H1 (cell line): ENCODE measurements at regions not wholly inside any gene's neighbourhood (a gene's known extent, or its start where the extent isn't known, plus 50 kb on each side); places are given as distances from the start of the nearest gene placed in this dataset.
A peak's percentile ranks its signal among the peaks of the same experiment; 100 is the strongest.

Experiments used
- CTCF ChIA-PET: fragments of 300-600 bp; sonication (Branson Sonifier 250); formaldehyde crosslinking; loops from one replicate; lab custom pipeline; 2021; ENCODE audit not compliant: partially characterized antibody; lab: Charles Lee
- POLR2A ChIA-PET: fragments of 300-600 bp; sonication (Branson Sonifier 250); formaldehyde crosslinking; loops from one replicate; lab custom pipeline; 2021; ENCODE audit warnings: inconsistent platforms; ENCODE audit not compliant: partially characterized antibody; lab: Charles Lee
- DNase-seq, 2 experiments: peaks; one replicate each; pipeline versions ENCODE4 v3.0.0 to v3.0.0-alpha.2; 2010 to 2022; ENCODE audit warnings: low spot score in 2 of 2, low read depth in 1 of 2, mixed read lengths in 1 of 2
- FAIRE-seq: peaks from 2 replicates; lab custom pipeline; 2011; peaks lifted over from hg19 to GRCh38; lab: Jason Lieb, UNC
- H2AFZ ChIP-seq: 2 replicates; pipeline ENCODE4 v1.8.1; 2012; ENCODE audit warnings: low read length, inconsistent platforms
- H2AK5ac ChIP-seq: 2 replicates; pipeline ENCODE4 v1.6.1; 2013; ENCODE audit warnings: low read depth, low read length
- H2BK120ac ChIP-seq: replicated peaks from 2 replicates; pipeline ENCODE3; 2013; ENCODE audit warnings: low read depth, low read length, inconsistent platforms
- H2BK12ac ChIP-seq: 2 replicates; pipeline ENCODE4 v1.6.1; 2013; ENCODE audit warnings: low read depth, low read length
- H2BK15ac ChIP-seq: 2 replicates; pipeline ENCODE4 v1.6.1; 2013; ENCODE audit warnings: low read length
- H2BK20ac ChIP-seq: 2 replicates; pipeline ENCODE4 v1.6.1; 2013; ENCODE audit warnings: low read length
- H2BK5ac ChIP-seq: 2 replicates; pipeline ENCODE4 v1.6.1; 2013; ENCODE audit warnings: low read depth, low read length
- H3K14ac ChIP-seq: 2 replicates; pipeline ENCODE4 v1.6.1; 2013; ENCODE audit warnings: inconsistent platforms; ENCODE audit not compliant: insufficient read length
- H3K18ac ChIP-seq: 2 replicates; pipeline ENCODE4 v1.6.1; 2013; ENCODE audit warnings: low read length; ENCODE audit errors: extremely low read depth
- H3K23ac ChIP-seq: 2 replicates; pipeline ENCODE4 v1.6.1; 2013; ENCODE audit warnings: inconsistent platforms; ENCODE audit not compliant: insufficient read length
- H3K23me2 ChIP-seq: 2 replicates; pipeline ENCODE4 v1.6.1; 2013; ENCODE audit warnings: low read depth, low read length
- H3K27ac ChIP-seq: 2 replicates; pipeline ENCODE4 v1.6.1; 2011; ENCODE audit warnings: low read depth, low read length, inconsistent platforms
- H3K27me3 ChIP-seq, 4 experiments: replicated peaks in 1 of 4; 1 replicate in 1 of 4; 2 replicates in 3 of 4; pipeline versions ENCODE4 v1.6.1 to v1.8.1; 2011 to 2013; ENCODE audit warnings: low read length in 3 of 4, mild to moderate bottlenecking in 3 of 4, inconsistent platforms in 2 of 4, mixed read lengths in 2 of 4, moderate library complexity in 1 of 4; ENCODE audit not compliant: control insufficient read depth in 3 of 4, insufficient read depth in 3 of 4; ENCODE audit errors: extremely low read depth in 1 of 4
- H3K36me3 ChIP-seq, 4 experiments: 2 replicates each; pipeline versions ENCODE4 v1.6.1 to v1.8.1; 2011 to 2013; ENCODE audit warnings: mild to moderate bottlenecking in 4 of 4, low read length in 3 of 4, moderate library complexity in 2 of 4, control low read depth in 1 of 4, inconsistent platforms in 1 of 4; ENCODE audit not compliant: insufficient read depth in 4 of 4, control insufficient read depth in 2 of 4
- H3K4ac ChIP-seq: replicated peaks from 2 replicates; pipeline ENCODE3; 2013; ENCODE audit warnings: low read length, low read depth, mixed read lengths, inconsistent platforms; ENCODE audit not compliant: insufficient read length
- H3K4me1 ChIP-seq, 4 experiments: replicated peaks in 1 of 4; 1 replicate in 1 of 4; 2 replicates in 3 of 4; pipeline versions ENCODE4 v1.6.1 to v1.8.1; 2011 to 2013; ENCODE audit warnings: low read length in 3 of 4, inconsistent platforms in 2 of 4, mixed read lengths in 1 of 4; ENCODE audit not compliant: insufficient read depth in 4 of 4, control insufficient read depth in 3 of 4
- H3K4me2 ChIP-seq, 2 experiments: 2 replicates each; pipeline versions ENCODE4 v1.6.1 to v1.8.1; 2011 to 2013; ENCODE audit warnings: low read depth in 2 of 2, low read length in 2 of 2, control low read depth in 1 of 2, inconsistent platforms in 1 of 2, mild to moderate bottlenecking in 1 of 2; ENCODE audit not compliant: insufficient read depth in 1 of 2
- H3K4me3 ChIP-seq, 4 experiments: fragments of 200-600, 300-600 bp in 1 of 4; sonication (generic), shearing (Covaris generic), sonication (Bioruptor Twin) in 1 of 4; 2 replicates each; pipeline versions ENCODE4 v1.5.1 to v1.8.1; 2011 to 2016; ENCODE audit warnings: low read length in 4 of 4, low read depth in 3 of 4, control low read depth in 2 of 4, inconsistent platforms in 2 of 4, mild to moderate bottlenecking in 2 of 4, mixed read lengths in 1 of 4, moderate library complexity in 1 of 4; ENCODE audit not compliant: insufficient read depth in 2 of 4; ENCODE audit errors: extremely low read depth in 1 of 4
- H3K56ac ChIP-seq: replicated peaks from 2 replicates; pipeline ENCODE3; 2013; ENCODE audit warnings: low read depth, mild to moderate bottlenecking, mixed read lengths, low read length, inconsistent platforms; ENCODE audit not compliant: insufficient read length
- H3K79me1 ChIP-seq: 2 replicates; pipeline ENCODE4 v1.6.1; 2013; ENCODE audit warnings: low read depth, low read length, control low read depth
- H3K79me2 ChIP-seq, 2 experiments: 2 replicates each; pipeline versions ENCODE4 v1.6.1 to v1.8.1; 2012 to 2013; ENCODE audit warnings: low read length in 2 of 2, mild to moderate bottlenecking in 2 of 2, inconsistent platforms in 1 of 2; ENCODE audit not compliant: insufficient read depth in 2 of 2, control insufficient read depth in 1 of 2
- H3K9ac ChIP-seq, 4 experiments: replicated peaks in 1 of 4; 1 replicate in 1 of 4; 2 replicates in 3 of 4; pipeline versions ENCODE4 v1.6.1 to v1.8.1; 2011 to 2013; ENCODE audit warnings: low read depth in 3 of 4, low read length in 3 of 4, control low read depth in 2 of 4, mild to moderate bottlenecking in 2 of 4, moderate library complexity in 2 of 4, inconsistent platforms in 1 of 4; ENCODE audit errors: extremely low read depth in 1 of 4
- H3K9me3 ChIP-seq, 2 experiments: 2 replicates each; pipeline versions ENCODE4 v1.6.1 to v1.8.1; 2012 to 2013; ENCODE audit warnings: mild to moderate bottlenecking in 2 of 2, moderate library complexity in 2 of 2, control low read depth in 1 of 2, inconsistent platforms in 1 of 2, low read depth in 1 of 2, low read length in 1 of 2, mixed read lengths in 1 of 2; ENCODE audit not compliant: insufficient read depth in 2 of 2
- H4K20me1 ChIP-seq, 2 experiments: replicated peaks in 1 of 2; 2 replicates each; pipeline versions ENCODE3 to v1.8.1; 2011 to 2013; ENCODE audit warnings: inconsistent platforms in 2 of 2, low read length in 2 of 2, mild to moderate bottlenecking in 1 of 2; ENCODE audit not compliant: insufficient read depth in 2 of 2, control insufficient read depth in 1 of 2
- H4K5ac ChIP-seq: 2 replicates; pipeline ENCODE4 v1.6.1; 2013; ENCODE audit warnings: low read length, low read depth, mixed read lengths, inconsistent platforms; ENCODE audit not compliant: insufficient read length
- H4K8ac ChIP-seq: 2 replicates; pipeline ENCODE4 v1.8.0; 2013; ENCODE audit warnings: mild to moderate bottlenecking, moderate library complexity, low read length, inconsistent platforms; ENCODE audit not compliant: insufficient read depth; ENCODE audit errors: extremely low read depth
- H4K91ac ChIP-seq: replicated peaks from 2 replicates; pipeline ENCODE3; 2013; ENCODE audit warnings: low read length, mixed read lengths, inconsistent platforms; ENCODE audit not compliant: insufficient read length
- EGR1 ChIP-seq: IDR thresholded peaks from 2 replicates; pipeline ENCODE4 v1.6.1; 2011; ENCODE audit warnings: low read depth, low read length, borderline replicate concordance
- GTF2F1 ChIP-seq: IDR thresholded peaks from 2 replicates; pipeline ENCODE4 v1.6.1; 2012; ENCODE audit warnings: low read depth, low read length, improper control_type of control experiment, borderline replicate concordance
- HDAC2 ChIP-seq, 2 experiments: fragments of 300-600 bp in 1 of 2; sonication (generic) in 1 of 2; IDR thresholded peaks; 2 replicates each; pipeline ENCODE4 v1.6.1; 2011 to 2012; ENCODE audit warnings: low read depth in 2 of 2, low read length in 2 of 2, mild to moderate bottlenecking in 2 of 2, moderate library complexity in 2 of 2, borderline replicate concordance in 1 of 2, inconsistent platforms in 1 of 2
- PHF8 ChIP-seq: fragments of 200-600 bp; sonication (generic); conservative IDR thresholded peaks from 2 replicates; pipeline ENCODE4 v1.7.1; 2012; ENCODE audit warnings: low read depth, mild to moderate bottlenecking, inconsistent platforms, low read length, moderate library complexity
- POU5F1 ChIP-seq: IDR thresholded peaks from 2 replicates; pipeline ENCODE4 v1.6.1; 2011; ENCODE audit warnings: low read depth, mild to moderate bottlenecking, low read length, moderate library complexity
- SIN3A ChIP-seq, 2 experiments: IDR thresholded peaks in 1 of 2; conservative IDR thresholded peaks in 1 of 2; 2 replicates each; pipeline ENCODE4 v1.6.1; 2011 to 2012; ENCODE audit warnings: low read length in 2 of 2, improper control_type of control experiment in 1 of 2, low read depth in 1 of 2, mild to moderate bottlenecking in 1 of 2
- SIX5 ChIP-seq: IDR thresholded peaks from 2 replicates; pipeline ENCODE4 v1.6.1; 2011; ENCODE audit warnings: mild to moderate bottlenecking, low read depth, low read length
- SP2 ChIP-seq: IDR thresholded peaks from 2 replicates; pipeline ENCODE4 v1.6.1; 2012; ENCODE audit warnings: mild to moderate bottlenecking, low read length, inconsistent platforms
- SUZ12 ChIP-seq: fragments of 200-600 bp; sonication (generic); IDR thresholded peaks from 2 replicates; pipeline ENCODE4 v1.6.1; 2012; ENCODE audit warnings: mild to moderate bottlenecking, inconsistent platforms, low read length, moderate library complexity, mixed read lengths
- USF2 ChIP-seq: IDR thresholded peaks from 2 replicates; pipeline ENCODE4 v1.6.1; 2011; ENCODE audit warnings: low read length, improper control_type of control experiment
- WGBS, 2 experiments: shearing (Covaris generic) in 1 of 2; methylation state at CpG; one replicate each; pipeline versions ENCODE4 v1.1.6 to v1.1.7; 2013 to 2015; ENCODE audit warnings: low lambda C conversion rate in 2 of 2, mixed read lengths in 2 of 2, inconsistent platforms in 1 of 2, low coverage in 1 of 2, missing lambda C conversion rate in 1 of 2; ENCODE audit not compliant: insufficient replicate concordance in 2 of 2, insufficient coverage in 1 of 2, insufficient read length in 1 of 2; ENCODE audit errors: extremely low coverage in 1 of 2, missing lambda C conversion rate in 1 of 2; 5-methylcytosine and 5-hydroxymethylcytosine counted together

GRCh38 chr20:63102721-63103375, 96.1 kb upstream of the BHLHE23 start:
- no peak for FAIRE-seq
- Histone ChIP-seq H3K79me2 (no peaks in the 10 kb centered on the region), H3K4me2 (peak overlapping the region; percentile 77 to 88), H3K4me1 (peaks cover 0 to 14% (median 7%) of the 10 kb centered on the region in 4 experiments; a peak in 6 of 7 replicates), H3K9me3 (peaks cover 0 to 9% of the 10 kb centered on the region in 2 experiments; a peak in 1 of 4 replicates), H2BK20ac (no peak overlapping the region), H3K27me3 (peaks cover 29 to 44% (median 42%) of the 10 kb centered on the region in 4 experiments), H2BK5ac (no peak overlapping the region), H2BK12ac (no peak overlapping the region), H3K23ac (no peak overlapping the region), H2AK5ac (no peak overlapping the region), H3K36me3 (peaks cover 0 to 5% (median 0%) of the 10 kb centered on the region in 4 experiments; a peak in 1 of 8 replicates), H4K91ac (no peak overlapping the region), H3K18ac (no peak overlapping the region), H3K23me2 (peaks cover 7% of the 10 kb centered on the region), H4K8ac (no peak overlapping the region), H3K14ac (no peak overlapping the region), H3K9ac (no peak overlapping the region), H3K4me3 (peak overlapping the region; percentile 39 to 61 (median 48)), H3K4ac (no peak overlapping the region), H2BK120ac (no peak overlapping the region), H3K27ac (no peak overlapping the region), H3K56ac (no peak overlapping the region), H2BK15ac (no peak overlapping the region), H2AFZ (no peak overlapping the region)
- 4% methylated on average over 38 of the region's 55 CpGs; no CpG with 5 or more reads in 1 of the 2 experiments for WGBS, 2 experiments
- no peak for DNase-seq
- ChIA-PET POLR2A (interaction anchor here (0.7 kb wide), 1 partner anchor 63 kb away, joined by 3 read pairs; no protein-coding TSS in a partner anchor), CTCF (interaction anchor here (0.5 to 1.6 kb wide), 8 partner anchors 13 to 1017 kb away, joined by 3 to 4 read pairs (median 3); no protein-coding TSS in a partner anchor)
- no peak for TF ChIP-seq POU5F1
- 0 out of 2 replicates have a peak, but pooled peaks have one; percentile 30 for TF ChIP-seq EGR1
- TF ChIP-seq SUZ12: peak; percentile 7; the same call in 1 of the 2 replicates
- TF ChIP-seq PHF8: no peak
- no peak for TF ChIP-seq GTF2F1
- no peak for TF ChIP-seq SIN3A (conservative IDR thresholded peaks at IDR 0.05 in 1 of 2, IDR thresholded peaks at IDR 0.05 in 1 of 2; ENCODE audit: low read depth in 1 of 2, low read length in 2 of 2)
- no peak for TF ChIP-seq SIX5
- TF ChIP-seq USF2: peak; percentile 32; the same call in 1 of the 2 replicates
- no peak for TF ChIP-seq SP2
- no peak for TF ChIP-seq HDAC2 (IDR thresholded peaks at IDR 0.05; ENCODE audit: borderline replicate concordance in 1 of 2, low read depth in 2 of 2, low read length in 2 of 2)
- TF ChIP-seq, all 59 proteins: peak for 3
- H4K5ac ChIP-seq: no peak overlapping the region
- peaks cover 2% of the 10 kb centered on the region in 2 experiments for H4K20me1 ChIP-seq
- H3K79me1 ChIP-seq: no peaks in the 10 kb centered on the region
